ENCODE measurements at regions not wholly inside any gene's neighbourhood (a gene's known extent, or its start where the extent isn't known, plus 50 kb on each side); places are given as distances from the start of the nearest gene placed in this dataset.
"Not testable (repeated sequence)": the region's sequence is repeated elsewhere in the genome, so short reads cannot be mapped to it uniquely, and the experiment has no call there.

GRCh38 chr2:226085425-226085824 lies 685.9 kb downstream of the NYAP2 start:
- TF ChIP-seq CTCF (conservative IDR thresholded peaks at IDR 0.05 in 1 of 2, IDR thresholded peaks at IDR 0.05 in 1 of 2; ENCODE audit: low read depth in 1 of 2, low read length in 2 of 2); EZH2 (IDR thresholded peaks at IDR 0.05; ENCODE audit: low read length, missing control alignments): not testable (repeated sequence)
